K562 (cell line): ENCODE measurements at regions not wholly inside any gene's neighbourhood (a gene's known extent, or its start where the extent isn't known, plus 50 kb on each side); places are given as distances from the start of the nearest gene placed in this dataset.
A peak's percentile ranks its signal among the peaks of the same experiment; 100 is the strongest.

Experiments used
- BDP1 ChIP-seq: IDR thresholded peaks from 3 replicates; pipeline ENCODE4 v1.6.1; 2011; ENCODE audit not compliant: insufficient read length, insufficient read depth
- BRF1 ChIP-seq: IDR thresholded peaks from 3 replicates; pipeline ENCODE4 v1.6.1; 2011; ENCODE audit warnings: borderline replicate concordance, mild to moderate bottlenecking; ENCODE audit not compliant: insufficient read length; ENCODE audit errors: extremely low read depth
- CSDE1 ChIP-seq, 2 experiments: fragments of 450-650 bp; IDR thresholded peaks; 2 replicates each; pipeline ENCODE4 v1.6.1; 2016; ENCODE audit warnings: mild to moderate bottlenecking in 1 of 2
- DPF2 ChIP-seq: fragments of 450-650 bp; IDR thresholded peaks from 2 replicates; pipeline ENCODE4 v1.6.1; 2016
- FOXJ3 ChIP-seq: sonication (generic); formaldehyde crosslinking; IDR thresholded peaks from 2 replicates; pipeline ENCODE4 v1.4.0; 2020; ENCODE audit warnings: mild to moderate bottlenecking, missing genetic modification reagents
- HNRNPL ChIP-seq: fragments of 200-400 bp; formaldehyde crosslinking; IDR thresholded peaks from 2 replicates; pipeline ENCODE4 v1.6.1; 2017; ENCODE audit warnings: low read depth, mild to moderate bottlenecking, low read length
- MCM5 ChIP-seq: fragments of 450-650 bp; IDR thresholded peaks from 2 replicates; pipeline ENCODE4 v1.6.1; 2016; ENCODE audit warnings: low read depth
- MXD1 ChIP-seq: fragments of 250-450 bp; sonication (Bioruptor Pico); IDR thresholded peaks from 2 replicates; pipeline ENCODE4 v1.8.0; 2021; ENCODE audit warnings: borderline replicate concordance, mild to moderate bottlenecking, moderate library complexity; ENCODE audit not compliant: poor library complexity, severe bottlenecking
- RBM15 ChIP-seq: fragments of 200-400 bp; formaldehyde crosslinking; IDR thresholded peaks from 2 replicates; pipeline ENCODE4 v1.6.1; 2018; ENCODE audit warnings: mild to moderate bottlenecking, low read length, moderate library complexity; ENCODE audit not compliant: insufficient read depth
- RBM17 ChIP-seq: fragments of 200-400 bp; formaldehyde crosslinking; IDR thresholded peaks from 2 replicates; pipeline ENCODE4 v1.6.1; 2017; ENCODE audit warnings: low read depth, mild to moderate bottlenecking, low read length, borderline replicate concordance
- SMAD2 ChIP-seq: fragments of 150-350 bp; IDR thresholded peaks from 2 replicates; pipeline ENCODE4 v1.6.1; 2014; ENCODE audit warnings: low read depth, mild to moderate bottlenecking, low read length
- ZFX ChIP-seq: sonication (generic); formaldehyde crosslinking; IDR thresholded peaks from 2 replicates; pipeline ENCODE4 v1.8.0; 2022; ENCODE audit warnings: mild to moderate bottlenecking, missing genetic modification reagents, moderate library complexity
- ZNF133 ChIP-seq: fragments of 250-450 bp; sonication (Bioruptor Pico); IDR thresholded peaks from 2 replicates; pipeline ENCODE4 v1.4.0; 2020; ENCODE audit warnings: mild to moderate bottlenecking
- ZNF143 ChIP-seq: sonication (generic); formaldehyde crosslinking; IDR thresholded peaks from 2 replicates; pipeline ENCODE4 v1.9.0; 2022; ENCODE audit warnings: mild to moderate bottlenecking, missing genetic modification reagents
- ZNF239 ChIP-seq: fragments of 250-450 bp; sonication (Bioruptor Pico); IDR thresholded peaks from 2 replicates; pipeline ENCODE4 v1.4.0; 2020; ENCODE audit warnings: mild to moderate bottlenecking
- ZNF347 ChIP-seq: fragments of 450-650 bp; formaldehyde crosslinking; IDR thresholded peaks from 2 replicates; pipeline ENCODE4 v1.4.0; 2020; ENCODE audit warnings: low read depth, mild to moderate bottlenecking, moderate library complexity
- ZZZ3 ChIP-seq: fragments of 450-650 bp; IDR thresholded peaks from 2 replicates; pipeline ENCODE4 v1.6.1; 2016; ENCODE audit warnings: antibody characterized with exemption, mild to moderate bottlenecking, moderate library complexity
- TF ChIP-seq, protein P1 (sequence below): sonication (generic); formaldehyde crosslinking; IDR thresholded peaks from 2 replicates; pipeline ENCODE4 v1.8.0; 2023; ENCODE audit warnings: mild to moderate bottlenecking, missing genetic modification reagents
- TF ChIP-seq, protein P2 (sequence below): sonication (generic); formaldehyde crosslinking; IDR thresholded peaks from 2 replicates; pipeline ENCODE4 v1.8.1; 2023; ENCODE audit warnings: mild to moderate bottlenecking, missing genetic modification reagents
- TF ChIP-seq, protein P3 (sequence below): fragments of 450-650 bp; IDR thresholded peaks from 2 replicates; pipeline ENCODE4 v1.6.1; 2016; ENCODE audit warnings: low read depth, mild to moderate bottlenecking, moderate library complexity
- TF ChIP-seq, protein P4 (sequence below), 2 experiments: fragments of 450-650 bp in 1 of 2; sonication (generic) in 1 of 2; formaldehyde crosslinking in 1 of 2; IDR thresholded peaks in 1 of 2; conservative IDR thresholded peaks in 1 of 2; 2 replicates each; pipeline versions ENCODE4 v1.6.1 to v1.8.1; 2016 to 2023; ENCODE audit warnings: mild to moderate bottlenecking in 2 of 2, moderate library complexity in 2 of 2, inconsistent platforms in 1 of 2, missing genetic modification reagents in 1 of 2

DNA sequence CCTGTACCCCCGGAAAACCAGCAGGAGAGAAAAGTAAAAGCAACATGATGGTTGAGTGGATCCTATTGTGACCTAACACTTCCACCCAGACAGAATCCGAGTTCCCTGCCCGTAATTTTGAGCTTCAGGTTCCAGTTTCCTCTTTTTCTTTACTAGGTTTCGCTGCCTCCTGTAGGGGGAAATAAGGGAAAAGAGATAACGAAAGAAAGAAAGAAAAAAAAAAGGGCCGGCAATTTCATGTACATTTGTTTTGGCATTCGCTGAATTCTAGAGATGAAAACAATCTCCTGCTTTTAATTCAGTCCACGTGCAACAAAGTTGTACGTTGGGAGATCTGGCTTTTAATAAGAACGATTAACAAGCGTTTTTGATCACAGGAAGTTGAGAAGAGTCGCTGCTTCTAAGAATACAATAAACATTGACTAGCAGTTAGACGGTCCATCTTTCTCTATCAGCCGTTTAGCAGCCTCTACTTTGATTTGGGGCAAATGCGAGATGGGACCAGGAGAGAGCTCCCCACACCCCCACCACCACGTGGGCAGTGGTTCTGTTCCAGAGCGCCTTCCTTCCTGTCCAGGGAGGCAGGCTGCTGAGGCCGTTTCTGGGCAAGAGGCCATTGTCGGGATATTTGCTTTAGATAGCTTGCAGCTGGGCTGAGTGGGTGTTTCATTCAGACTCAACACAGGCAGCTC lies 155.9 kb upstream of the RUNX1 start (continued):
- TF ChIP-seq, protein P1, sequence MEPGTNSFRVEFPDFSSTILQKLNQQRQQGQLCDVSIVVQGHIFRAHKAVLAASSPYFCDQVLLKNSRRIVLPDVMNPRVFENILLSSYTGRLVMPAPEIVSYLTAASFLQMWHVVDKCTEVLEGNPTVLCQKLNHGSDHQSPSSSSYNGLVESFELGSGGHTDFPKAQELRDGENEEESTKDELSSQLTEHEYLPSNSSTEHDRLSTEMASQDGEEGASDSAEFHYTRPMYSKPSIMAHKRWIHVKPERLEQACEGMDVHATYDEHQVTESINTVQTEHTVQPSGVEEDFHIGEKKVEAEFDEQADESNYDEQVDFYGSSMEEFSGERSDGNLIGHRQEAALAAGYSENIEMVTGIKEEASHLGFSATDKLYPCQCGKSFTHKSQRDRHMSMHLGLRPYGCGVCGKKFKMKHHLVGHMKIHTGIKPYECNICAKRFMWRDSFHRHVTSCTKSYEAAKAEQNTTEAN (CRISPR knock-in tag) = no peak
- no peak for TF ChIP-seq BDP1
- no peak for TF ChIP-seq SMAD2
- no peak for TF ChIP-seq ZNF133 (CRISPR knock-in tag)
- TF ChIP-seq ZZZ3 = no peak
- TF ChIP-seq MXD1 = no peak
- TF ChIP-seq ZNF347 = no peak
- no peak for TF ChIP-seq CSDE1 (IDR thresholded peaks at IDR 0.05)
- no peak for TF ChIP-seq MCM5
- TF ChIP-seq RBM15 = no peak
- TF ChIP-seq RBM17 = no peak
- no peak for TF ChIP-seq FOXJ3 (CRISPR knock-in tag)
- TF ChIP-seq ZNF143 (CRISPR knock-in tag) = no peak
- TF ChIP-seq, protein P2, sequence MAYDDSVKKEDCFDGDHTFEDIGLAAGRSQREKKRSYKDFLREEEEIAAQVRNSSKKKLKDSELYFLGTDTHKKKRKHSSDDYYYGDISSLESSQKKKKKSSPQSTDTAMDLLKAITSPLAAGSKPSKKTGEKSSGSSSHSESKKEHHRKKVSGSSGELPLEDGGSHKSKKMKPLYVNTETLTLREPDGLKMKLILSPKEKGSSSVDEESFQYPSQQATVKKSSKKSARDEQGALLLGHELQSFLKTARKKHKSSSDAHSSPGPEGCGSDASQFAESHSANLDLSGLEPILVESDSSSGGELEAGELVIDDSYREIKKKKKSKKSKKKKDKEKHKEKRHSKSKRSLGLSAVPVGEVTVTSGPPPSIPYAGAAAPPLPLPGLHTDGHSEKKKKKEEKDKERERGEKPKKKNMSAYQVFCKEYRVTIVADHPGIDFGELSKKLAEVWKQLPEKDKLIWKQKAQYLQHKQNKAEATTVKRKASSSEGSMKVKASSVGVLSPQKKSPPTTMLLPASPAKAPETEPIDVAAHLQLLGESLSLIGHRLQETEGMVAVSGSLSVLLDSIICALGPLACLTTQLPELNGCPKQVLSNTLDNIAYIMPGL (CRISPR knock-in tag) = no peak
- no peak; the same call in none of the 2 replicates for TF ChIP-seq DPF2
- no peak for TF ChIP-seq ZFX (CRISPR knock-in tag)
- no peak for TF ChIP-seq BRF1
- no peak for TF ChIP-seq ZNF239
- TF ChIP-seq, protein P3, sequence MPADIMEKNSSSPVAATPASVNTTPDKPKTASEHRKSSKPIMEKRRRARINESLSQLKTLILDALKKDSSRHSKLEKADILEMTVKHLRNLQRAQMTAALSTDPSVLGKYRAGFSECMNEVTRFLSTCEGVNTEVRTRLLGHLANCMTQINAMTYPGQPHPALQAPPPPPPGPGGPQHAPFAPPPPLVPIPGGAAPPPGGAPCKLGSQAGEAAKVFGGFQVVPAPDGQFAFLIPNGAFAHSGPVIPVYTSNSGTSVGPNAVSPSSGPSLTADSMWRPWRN = 0 out of 2 replicates have a peak, but pooled peaks have one; percentile 13
- TF ChIP-seq HNRNPL = no peak
- TF ChIP-seq, protein P4, sequence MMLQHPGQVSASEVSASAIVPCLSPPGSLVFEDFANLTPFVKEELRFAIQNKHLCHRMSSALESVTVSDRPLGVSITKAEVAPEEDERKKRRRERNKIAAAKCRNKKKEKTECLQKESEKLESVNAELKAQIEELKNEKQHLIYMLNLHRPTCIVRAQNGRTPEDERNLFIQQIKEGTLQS (IDR thresholded peaks at IDR 0.05) = no peak
- TF ChIP-seq, protein P4 (CRISPR knock-in tag; conservative IDR thresholded peaks at IDR 0.05) = no peak
